CD1c-positive myeloid dendritic cell (primary cell): ENCODE measurements at regions not wholly inside any gene's neighbourhood (a gene's known extent, or its start where the extent isn't known, plus 50 kb on each side); places are given as distances from the start of the nearest gene placed in this dataset.

ENCODE experiments used
- DNase-seq: peaks from one replicate; pipeline ENCODE4 v3.0.0-alpha.2; 2016; ENCODE audit errors: extremely low spot score

GRCh38 chr9:551986-552929 lies 289.2 kb upstream of the DMRT1 start:
- DNase-seq: no peak

- DNase-seq: no peak
Observed at GRCh38 chr9:555493-555892, 286.0 kb upstream of the DMRT1 start.

GRCh38 chr9:556199-556598 lies 285.3 kb upstream of the DMRT1 start:
- no peak for DNase-seq

GRCh38 chr9:556675-557074 lies 284.8 kb upstream of the DMRT1 start:
- DNase-seq: no peak

GRCh38 chr9:557601-558201 lies 283.8 kb upstream of the DMRT1 start:
- no peak for DNase-seq

GRCh38 chr9:561427-561826 lies 280.1 kb upstream of the DMRT1 start:
- no peak for DNase-seq

- no peak for DNase-seq
Observed at GRCh38 chr9:563200-563599, 278.3 kb upstream of the DMRT1 start.

GRCh38 chr9:565528-565927 lies 276.0 kb upstream of the DMRT1 start:
- DNase-seq: no peak

GRCh38 chr9:567128-567746 lies 274.3 kb upstream of the DMRT1 start:
- peak; percentile 71 for DNase-seq

GRCh38 chr9:567747-568305 lies 273.7 kb upstream of the DMRT1 start:
- DNase-seq: no peak

- DNase-seq: no peak
Observed at GRCh38 chr9:569296-569695, 272.2 kb upstream of the DMRT1 start.

GRCh38 chr9:570187-570586 lies 271.3 kb upstream of the DMRT1 start:
- DNase-seq: no peak

GRCh38 chr9:571066-571465 lies 270.4 kb upstream of the DMRT1 start:
- DNase-seq: no peak

GRCh38 chr9:571741-572140 lies 269.8 kb upstream of the DMRT1 start:
- no peak for DNase-seq

- DNase-seq: no peak
Observed at GRCh38 chr9:573691-574410, 267.6 kb upstream of the DMRT1 start.

- no peak for DNase-seq
Observed at GRCh38 chr9:575139-575538, 266.4 kb upstream of the DMRT1 start.

GRCh38 chr9:580652-581342 lies 260.7 kb upstream of the DMRT1 start:
- no peak for DNase-seq

- no peak for DNase-seq
Observed at GRCh38 chr9:581673-582497, 259.6 kb upstream of the DMRT1 start.

- no peak for DNase-seq
Observed at GRCh38 chr9:582775-583174, 258.7 kb upstream of the DMRT1 start.

- DNase-seq: no peak
Observed at GRCh38 chr9:587527-587926, 254.0 kb upstream of the DMRT1 start.
